GM12878 (cell line): ENCODE measurements at regions not wholly inside any gene's neighbourhood (a gene's known extent, or its start where the extent isn't known, plus 50 kb on each side); places are given as distances from the start of the nearest gene placed in this dataset.

Source experiments
- ATAC-seq: fragments of 200-7000 bp; cut with Tn5 transposase; 3 replicates; pipeline ENCODE4 v1.9.1; 2020; ENCODE audit warnings: mild to moderate bottlenecking, moderate library complexity
- BruUV-seq: library from RNA; stranded (reverse); fragments of 400-500 nt; replicated peaks from 2 replicates; lab custom pipeline; 2021; lab: Mats Ljungman, UMichigan
- CTCF ChIA-PET: fragments of 300-600 bp; sonication (Branson Sonifier 250); formaldehyde crosslinking; extraction: SDS; loops from one replicate; lab custom pipeline; 2021; ENCODE audit warnings: inconsistent platforms; lab: Yijun Ruan, JAX
- POLR2A ChIA-PET: fragments of 350-600 bp; formaldehyde crosslinking; extraction: SDS; loops from one replicate; lab custom pipeline; 2021; ENCODE audit warnings: inconsistent platforms; lab: Charles Lee
- RAD21 ChIA-PET: fragments of 300-600 bp; sonication (Branson Sonifier 250); formaldehyde crosslinking; loops from one replicate; lab custom pipeline; 2023; ENCODE audit warnings: antibody characterized with exemption; ENCODE audit not compliant: unreplicated experiment; lab: Charles Lee
- SMC1A ChIA-PET: fragments of 300-600 bp; sonication (Branson Sonifier 250); formaldehyde crosslinking; loops from one replicate; lab custom pipeline; 2023; ENCODE audit not compliant: unreplicated experiment, uncharacterized antibody; lab: Charles Lee
- DNase-seq: peaks from one replicate; pipeline ENCODE4 v3.0.0-alpha.2; 2011; ENCODE audit warnings: low read depth, low spot score
- FAIRE-seq: peaks from 3 replicates; lab custom pipeline; 2011; peaks lifted over from hg19 to GRCh38; lab: Jason Lieb, UNC
- H2AFZ ChIP-seq: 2 replicates; pipeline ENCODE4 v1.6.0; 2011; ENCODE audit warnings: low read depth, low read length, control low read depth; ENCODE audit not compliant: control insufficient read depth
- H3K27ac ChIP-seq: 2 replicates; pipeline ENCODE4 v1.5.1; 2011; ENCODE audit warnings: control low read depth; ENCODE audit not compliant: control insufficient read depth, insufficient read depth
- H3K27me3 ChIP-seq, 2 experiments: replicated peaks in 1 of 2; 2 replicates each; pipeline versions ENCODE4 v1.6.0 to v1.6.1; 2011; ENCODE audit warnings: low read length in 1 of 2; ENCODE audit not compliant: control insufficient read depth in 2 of 2, insufficient read depth in 2 of 2
- H3K36me3 ChIP-seq, 2 experiments: 2 replicates each; pipeline ENCODE4 v1.5.1; 2011; ENCODE audit warnings: low read length in 1 of 2; ENCODE audit not compliant: control insufficient read depth in 2 of 2, insufficient read depth in 2 of 2
- H3K4me1 ChIP-seq: 2 replicates; pipeline ENCODE4 v1.6.1; 2011; ENCODE audit warnings: mild to moderate bottlenecking, low read length, moderate library complexity, mixed read lengths; ENCODE audit not compliant: control insufficient read depth, insufficient read depth
- H3K4me2 ChIP-seq: 2 replicates; pipeline ENCODE4 v1.6.0; 2011; ENCODE audit warnings: control low read depth; ENCODE audit not compliant: control insufficient read depth, insufficient read depth
- H3K4me3 ChIP-seq: fragments of 200-600 bp; sonication (generic); 2 replicates; pipeline ENCODE4 v1.5.1; 2016
- H3K79me2 ChIP-seq: 2 replicates; pipeline ENCODE4 v1.6.0; 2011; ENCODE audit warnings: low read length; ENCODE audit not compliant: control insufficient read depth, insufficient read depth
- H3K9ac ChIP-seq: 2 replicates; pipeline ENCODE4 v1.8.0; 2011; ENCODE audit warnings: low read length, control low read depth, mixed read lengths; ENCODE audit not compliant: control insufficient read depth, insufficient read depth
- H3K9me3 ChIP-seq: replicated peaks from 3 replicates; pipeline ENCODE4 v1.5.1; 2011; ENCODE audit warnings: mild to moderate bottlenecking, low read length; ENCODE audit not compliant: control insufficient read depth, insufficient read depth
- H4K20me1 ChIP-seq: 2 replicates; pipeline ENCODE4 v1.6.0; 2011; ENCODE audit not compliant: control insufficient read depth, insufficient read depth
- BCL3 ChIP-seq: IDR thresholded peaks from 2 replicates; pipeline ENCODE4 v1.6.1; 2011; ENCODE audit warnings: borderline replicate concordance, low read depth, mild to moderate bottlenecking, moderate library complexity, low read length; ENCODE audit not compliant: insufficient read depth, poor library complexity, severe bottlenecking
- BRCA1 ChIP-seq: IDR thresholded peaks from 2 replicates; pipeline ENCODE4 v1.6.1; 2011; ENCODE audit warnings: low read depth, low read length, improper control_type of control experiment
- CREB1 ChIP-seq: IDR thresholded peaks from 2 replicates; pipeline ENCODE4 v1.6.1; 2012; ENCODE audit warnings: low read depth, mild to moderate bottlenecking, inconsistent platforms
- IRF5 ChIP-seq: fragments of 450-650 bp; IDR thresholded peaks from 2 replicates; pipeline ENCODE4 v1.6.1; 2017; ENCODE audit warnings: borderline replicate concordance
- SREBF1 ChIP-seq: IDR thresholded peaks from 2 replicates; pipeline ENCODE4 v1.6.1; 2012; ENCODE audit warnings: mild to moderate bottlenecking, low read length
- TCF7 ChIP-seq: IDR thresholded peaks from 2 replicates; pipeline ENCODE4 v1.6.1; 2014; ENCODE audit warnings: antibody characterized with exemption, borderline replicate concordance
- WGBS: methylation state at CpG from one replicate; pipeline ENCODE4 v1.1.6; 2016; ENCODE audit warnings: low lambda C conversion rate; ENCODE audit not compliant: insufficient replicate concordance, insufficient coverage; ENCODE audit errors: missing lambda C conversion rate; 5-methylcytosine and 5-hydroxymethylcytosine counted together
- in situ Hi-C: fragments of 300-500 bp; cut with MboI; formaldehyde crosslinking; loops from 9 replicates; pipeline ENCODE4 v1.14.3; 2018; ENCODE audit warnings: mixed read lengths
- intact Hi-C: fragments of 100-400 bp; cut with micrococcal nuclease; formaldehyde crosslinking; loops from one replicate; pipeline ENCODE4 v1.14.2; 2022; ENCODE audit not compliant: unreplicated experiment

- TF ChIP-seq BCL3 (no peak), IRF5 (no peak), BRCA1 (no peak)
Measured at GRCh38 chr11:95414217-95414616, 183.2 kb upstream of the SESN3 start (continued).

GRCh38 chr11:95413761-95414160, 182.8 kb upstream of the SESN3 start:
- H3K9me3 ChIP-seq: no peaks in the 10 kb centered on the region
- ATAC-seq: no peak
- H3K27ac ChIP-seq: no peak overlapping the region
- no TSS peak for BruUV-seq
- SMC1A ChIA-PET: interaction anchor here (1.1 kb wide), 1 partner anchor 30 kb away, joined by 3 read pairs; no protein-coding TSS in a partner anchor
- H3K9ac ChIP-seq: no peak overlapping the region
- FAIRE-seq: no peak
- H3K79me2 ChIP-seq: no peaks in the 10 kb centered on the region
- in situ Hi-C loops (no loop called here), intact Hi-C loops (no loop called here)
- no peak for DNase-seq
- no peaks in the 10 kb centered on the region for H3K36me3 ChIP-seq
- POLR2A ChIA-PET: no interaction called here
- H3K27me3 ChIP-seq: no peaks in the 10 kb centered on the region
- no peak overlapping the region for H2AFZ ChIP-seq
- RAD21 ChIA-PET: no interaction called here
- WGBS: 41% methylated on average over 4 of the region's 4 CpGs
- no peaks in the 10 kb centered on the region for H3K4me1 ChIP-seq
- H4K20me1 ChIP-seq: no peaks in the 10 kb centered on the region
- H3K4me2 ChIP-seq: no peak overlapping the region
- CTCF ChIA-PET: interaction anchor here (0.6 kb wide), 1 partner anchor 257 kb away, joined by 3 read pairs; no protein-coding TSS in a partner anchor
- H3K4me3 ChIP-seq: no peak overlapping the region
- TF ChIP-seq SREBF1 (no peak), TCF7 (no peak), CREB1 (no peak)
